ENCODE measurements at regions not wholly inside any gene's neighbourhood (a gene's known extent, or its start where the extent isn't known, plus 50 kb on each side); places are given as distances from the start of the nearest gene placed in this dataset.
"Not testable (repeated sequence)": the region's sequence is repeated elsewhere in the genome, so short reads cannot be mapped to it uniquely, and the experiment has no call there.

- not testable (repeated sequence) for TF ChIP-seq CTCF, POLR2A (IDR thresholded peaks at IDR 0.05)
Measured at GRCh38 chr21:5137006-5137405, 5384.4 kb upstream of the TPTE start.
